Endothelial cell of umbilical vein (primary cell): ENCODE measurements at regions not wholly inside any gene's neighbourhood (a gene's known extent, or its start where the extent isn't known, plus 50 kb on each side); places are given as distances from the start of the nearest gene placed in this dataset.

Experiments
- BruUV-seq: library from RNA; stranded (reverse); fragments of 400-500 nt; replicated peaks from 2 replicates; lab custom pipeline; 2021; lab: Mats Ljungman, UMichigan
- CTCF ChIA-PET: fragments of 300-600, 350-600 bp; sonication (Branson Sonifier 250); formaldehyde crosslinking; loops from one replicate; lab custom pipeline; 2021; ENCODE audit warnings: antibody characterized with exemption, inconsistent platforms; lab: Charles Lee
- POLR2A ChIA-PET: fragments of 300-600, 350-600 bp; sonication (Branson Sonifier 250); formaldehyde crosslinking; loops from one replicate; lab custom pipeline; 2021; ENCODE audit warnings: antibody characterized with exemption, inconsistent platforms; lab: Charles Lee
- DNase-seq: peaks from one replicate; pipeline ENCODE4 v3.0.0-alpha.2; 2011; ENCODE audit warnings: low read depth, low spot score
- FAIRE-seq: peaks from 2 replicates; lab custom pipeline; 2011; peaks lifted over from hg19 to GRCh38; lab: Jason Lieb, UNC
- H2AFZ ChIP-seq: 2 replicates; pipeline ENCODE4 v1.6.0; 2012; ENCODE audit warnings: low read depth, low read length, control low read depth, inconsistent platforms
- H3K27ac ChIP-seq: 2 replicates; pipeline ENCODE4 v1.5.1; 2011; ENCODE audit warnings: low read depth, mild to moderate bottlenecking, control low read depth, low read length, moderate library complexity; ENCODE audit not compliant: insufficient read depth
- H3K27me3 ChIP-seq, 2 experiments: 2 replicates each; pipeline versions ENCODE4 v1.6.0 to v1.6.1; 2011; ENCODE audit warnings: low read length in 2 of 2, mixed read lengths in 1 of 2; ENCODE audit not compliant: control insufficient read depth in 2 of 2, insufficient read depth in 2 of 2
- H3K36me3 ChIP-seq, 2 experiments: 2 replicates in 1 of 2; 3 replicates in 1 of 2; pipeline ENCODE4 v1.5.1; 2011; ENCODE audit warnings: low read length in 2 of 2, mild to moderate bottlenecking in 1 of 2, moderate library complexity in 1 of 2; ENCODE audit not compliant: control insufficient read depth in 2 of 2, insufficient read depth in 2 of 2; ENCODE audit errors: extremely low read depth in 1 of 2
- H3K4me1 ChIP-seq: 3 replicates; pipeline ENCODE4 v1.5.1; 2011; ENCODE audit warnings: mild to moderate bottlenecking, low read length; ENCODE audit not compliant: control insufficient read depth, insufficient read depth; ENCODE audit errors: extremely low read depth
- H3K4me2 ChIP-seq: 2 replicates; pipeline ENCODE4 v1.6.1; 2011; ENCODE audit warnings: low read length, control low read depth, mixed read lengths; ENCODE audit not compliant: insufficient read depth
- H3K4me3 ChIP-seq, 3 experiments: fragments of 200-600 bp in 1 of 3; sonication (generic), shearing (Covaris generic) in 1 of 3; replicated peaks in 1 of 3; 2 replicates each; pipeline ENCODE4 v1.5.1; 2011 to 2016; ENCODE audit warnings: control low read depth in 3 of 3, low read length in 3 of 3, mild to moderate bottlenecking in 2 of 3, inconsistent platforms in 1 of 3, low read depth in 1 of 3, moderate library complexity in 1 of 3; ENCODE audit not compliant: insufficient read depth in 1 of 3
- H3K79me2 ChIP-seq: 2 replicates; pipeline ENCODE4 v1.6.0; 2012; ENCODE audit warnings: low read length, inconsistent platforms; ENCODE audit not compliant: control insufficient read depth, insufficient read depth
- H3K9ac ChIP-seq: replicated peaks from 2 replicates; pipeline ENCODE3; 2011; ENCODE audit warnings: low read length, control low read depth; ENCODE audit not compliant: insufficient read depth; ENCODE audit errors: extremely low read depth
- H3K9me1 ChIP-seq: replicated peaks from 3 replicates; pipeline ENCODE4 v1.6.0; 2011; ENCODE audit warnings: mild to moderate bottlenecking, low read length; ENCODE audit not compliant: control insufficient read depth, insufficient read depth; ENCODE audit errors: extremely low read depth
- H3K9me3 ChIP-seq: replicated peaks from 2 replicates; pipeline ENCODE4 v1.5.1; 2012; ENCODE audit warnings: low read length, inconsistent platforms; ENCODE audit not compliant: control insufficient read depth, insufficient read depth
- H4K20me1 ChIP-seq: replicated peaks from 2 replicates; pipeline ENCODE3; 2011; ENCODE audit warnings: mild to moderate bottlenecking, low read length; ENCODE audit not compliant: control insufficient read depth, insufficient read depth; ENCODE audit errors: extremely low read depth
- EZH2 ChIP-seq: IDR thresholded peaks from 2 replicates; pipeline ENCODE4 v1.6.1; 2012; ENCODE audit warnings: borderline replicate concordance, low read depth, mild to moderate bottlenecking, moderate library complexity, low read length, inconsistent platforms; ENCODE audit not compliant: severe bottlenecking
- FOS ChIP-seq: IDR thresholded peaks from 2 replicates; pipeline ENCODE4 v1.6.1; 2011; ENCODE audit warnings: mild to moderate bottlenecking, low read length, moderate library complexity, borderline replicate concordance; ENCODE audit not compliant: insufficient read depth
- GATA2 ChIP-seq: IDR thresholded peaks from 2 replicates; pipeline ENCODE4 v1.7.0; 2011; ENCODE audit warnings: low read depth, mild to moderate bottlenecking, moderate library complexity, mixed read lengths, low read length; ENCODE audit not compliant: insufficient read length, insufficient read depth
- JUN ChIP-seq: IDR thresholded peaks from 2 replicates; pipeline ENCODE4 v1.6.1; 2011; ENCODE audit warnings: borderline replicate concordance, low read depth; ENCODE audit not compliant: insufficient read length, insufficient read depth
- MYC ChIP-seq: IDR thresholded peaks from one replicate; pipeline ENCODE4 v1.6.1; 2011; ENCODE audit warnings: mild to moderate bottlenecking, low read depth, low read length
- POLR2A ChIP-seq: IDR thresholded peaks from 2 replicates; pipeline ENCODE4 v1.6.1; 2012; ENCODE audit warnings: low read depth, mild to moderate bottlenecking, control low read depth, low read length
- POLR2AphosphoS5 ChIP-seq: IDR thresholded peaks from 2 replicates; pipeline ENCODE4 v1.6.1; 2012; ENCODE audit warnings: low read depth, mild to moderate bottlenecking, control low read depth, low read length, moderate library complexity; ENCODE audit not compliant: insufficient read depth
- dilution Hi-C: fragments of 300-500 bp; cut with MboI; formaldehyde crosslinking; loops from one replicate; pipeline ENCODE4 v1.15.0; 2019; ENCODE audit warnings: low sequenced_read_pairs; ENCODE audit not compliant: extremely low pct_ligation_motif_present
- intact Hi-C: fragments of 100-400 bp; cut with micrococcal nuclease; formaldehyde crosslinking; loops from one replicate; pipeline ENCODE4 v1.10.0; 2022
- TF ChIP-seq, protein P1 (sequence below), 2 donors: IDR thresholded peaks; 1 replicate in 1 of 2; 2 replicates in 1 of 2; pipeline ENCODE4 v1.5.1; 2011; ENCODE audit warnings: low read length in 2 of 2, mild to moderate bottlenecking in 2 of 2, moderate library complexity in 2 of 2, control low read depth in 1 of 2, inconsistent platforms in 1 of 2, low read depth in 1 of 2; ENCODE audit not compliant: insufficient read depth in 1 of 2; ENCODE audit errors: extremely low read depth in 1 of 2
- TF ChIP-seq, protein P2 (sequence below): IDR thresholded peaks from 2 replicates; pipeline ENCODE4 v1.6.1; 2011; ENCODE audit not compliant: insufficient read depth, insufficient read length

- Histone ChIP-seq H3K36me3 (no peaks in the 10 kb centered on the region), H3K4me2 (no peak overlapping the region), H2AFZ (no peak overlapping the region), H3K4me3 (no peak overlapping the region), H3K79me2 (no peaks in the 10 kb centered on the region), H3K4me1 (peaks cover 31% of the 10 kb centered on the region), H3K27ac (no peak overlapping the region), H3K27me3 (no peaks in the 10 kb centered on the region), H3K9ac (no peak overlapping the region), H3K9me1 (no peaks in the 10 kb centered on the region), H4K20me1 (no peaks in the 10 kb centered on the region), H3K9me3 (no peaks in the 10 kb centered on the region)
- CTCF ChIA-PET, result interaction anchor here (1.1 to 1.3 kb wide), 2 partner anchors 89 to 213 kb away, joined by 3 read pairs; no protein-coding TSS in a partner anchor
- POLR2A ChIA-PET, result no interaction called here
- DNase-seq (no peak), FAIRE-seq (no peak)
- dilution Hi-C loops, result no loop called here
- TF ChIP-seq POLR2AphosphoS5 (no peak), MYC (no peak), JUN (no peak), GATA2 (no peak), EZH2 (no peak), FOS (no peak), POLR2A (no peak)
- TF ChIP-seq, protein P1, sequence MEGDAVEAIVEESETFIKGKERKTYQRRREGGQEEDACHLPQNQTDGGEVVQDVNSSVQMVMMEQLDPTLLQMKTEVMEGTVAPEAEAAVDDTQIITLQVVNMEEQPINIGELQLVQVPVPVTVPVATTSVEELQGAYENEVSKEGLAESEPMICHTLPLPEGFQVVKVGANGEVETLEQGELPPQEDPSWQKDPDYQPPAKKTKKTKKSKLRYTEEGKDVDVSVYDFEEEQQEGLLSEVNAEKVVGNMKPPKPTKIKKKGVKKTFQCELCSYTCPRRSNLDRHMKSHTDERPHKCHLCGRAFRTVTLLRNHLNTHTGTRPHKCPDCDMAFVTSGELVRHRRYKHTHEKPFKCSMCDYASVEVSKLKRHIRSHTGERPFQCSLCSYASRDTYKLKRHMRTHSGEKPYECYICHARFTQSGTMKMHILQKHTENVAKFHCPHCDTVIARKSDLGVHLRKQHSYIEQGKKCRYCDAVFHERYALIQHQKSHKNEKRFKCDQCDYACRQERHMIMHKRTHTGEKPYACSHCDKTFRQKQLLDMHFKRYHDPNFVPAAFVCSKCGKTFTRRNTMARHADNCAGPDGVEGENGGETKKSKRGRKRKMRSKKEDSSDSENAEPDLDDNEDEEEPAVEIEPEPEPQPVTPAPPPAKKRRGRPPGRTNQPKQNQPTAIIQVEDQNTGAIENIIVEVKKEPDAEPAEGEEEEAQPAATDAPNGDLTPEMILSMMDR (IDR thresholded peaks at IDR 0.05; ENCODE audit: extremely low read depth in 1 of 2, insufficient read depth in 1 of 2, low read depth in 1 of 2, low read length in 2 of 2), result no peak
- TF ChIP-seq, protein P2, sequence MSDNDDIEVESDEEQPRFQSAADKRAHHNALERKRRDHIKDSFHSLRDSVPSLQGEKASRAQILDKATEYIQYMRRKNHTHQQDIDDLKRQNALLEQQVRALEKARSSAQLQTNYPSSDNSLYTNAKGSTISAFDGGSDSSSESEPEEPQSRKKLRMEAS, result no peak
- BruUV-seq, result no TSS peak
- intact Hi-C loops, result loop anchor here (10.0 kb wide), 1 partner anchor 534 kb away; no protein-coding TSS in a partner anchor
Observed at GRCh38 chr7:33719059-33719581, 186.2 kb upstream of the BMPER start.
